ENCODE measurements at regions not wholly inside any gene's neighbourhood (a gene's known extent, or its start where the extent isn't known, plus 50 kb on each side); places are given as distances from the start of the nearest gene placed in this dataset.

DNA sequence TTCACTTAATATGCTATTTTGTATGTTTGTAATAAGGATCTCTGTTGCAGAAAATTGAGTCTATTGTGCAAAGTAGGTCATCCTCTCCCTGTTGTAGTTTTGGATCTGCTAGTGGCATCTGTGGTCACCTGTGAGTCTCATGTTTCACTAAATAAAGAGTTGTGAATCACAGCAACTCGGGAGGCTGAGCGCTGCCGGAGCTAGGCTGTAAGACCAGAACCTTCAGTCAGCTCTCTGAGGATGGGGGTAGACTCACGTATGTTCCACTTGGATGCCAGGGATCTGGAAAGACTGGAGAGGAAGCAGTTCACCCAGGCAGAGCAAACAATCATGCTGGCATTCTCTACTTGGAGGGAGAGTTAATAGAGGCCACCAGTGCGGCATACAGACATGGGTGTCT lies 187.3 kb upstream of the FOXA2 start:
- no CpG with 5 or more reads among the region's 5 CpGs for WGBS (ENCODE audit: extremely low coverage, insufficient coverage, low lambda C conversion rate)
- no peak for DNase-seq
- H2AK5ac ChIP-seq (ENCODE audit: low read length) = no peak overlapping the region

GRCh38 chr20:22773344-22773743 lies 189.0 kb upstream of the FOXA2 start:
- DNase-seq = no peak
- Histone ChIP-seq H3K79me2 (ENCODE audit: control insufficient read depth, insufficient read depth, low read length) (no peaks in the 10 kb centered on the region), H2BK5ac (ENCODE audit: low read length) (no peak overlapping the region), H3K79me1 (ENCODE audit: low read length) (no peaks in the 10 kb centered on the region), H3K4me3 (ENCODE audit: low read length) (no peak overlapping the region), H3K9ac (ENCODE audit: low read length) (no peak overlapping the region), H3K4me1 (ENCODE audit: control insufficient read depth, low read depth, low read length) (no peaks in the 10 kb centered on the region), H4K5ac (ENCODE audit: low read length) (no peak overlapping the region), H3K56ac (ENCODE audit: low read length) (no peak overlapping the region), H3K27ac (ENCODE audit: low read depth, low read length) (no peak overlapping the region), H3K18ac (ENCODE audit: low read length) (no peak overlapping the region), H2BK120ac (ENCODE audit: low read depth, low read length) (no peak overlapping the region), H4K8ac (ENCODE audit: low read depth, low read length) (no peak overlapping the region), H2BK15ac (replicated peaks; ENCODE audit: low read depth) (no peak overlapping the region), H3K4ac (ENCODE audit: low read depth, low read length) (no peak overlapping the region), H2AK5ac (ENCODE audit: low read length) (no peak overlapping the region), H3K4me2 (ENCODE audit: low read length) (no peak overlapping the region), H3K36me3 (ENCODE audit: control insufficient read depth, insufficient read depth, low read length) (no peaks in the 10 kb centered on the region), H3K27me3 (ENCODE audit: insufficient read depth, low read length, poor library complexity) (no peaks in the 10 kb centered on the region), H3K23ac (ENCODE audit: low read length) (no peak overlapping the region)
- no CpG with 5 or more reads among the region's 3 CpGs for WGBS (ENCODE audit: extremely low coverage, insufficient coverage, low lambda C conversion rate)

More for the DNA sequence above, 187.3 kb upstream of the FOXA2 start:
- Histone ChIP-seq H3K27ac (ENCODE audit: low read depth, low read length) (no peak overlapping the region), H3K36me3 (ENCODE audit: control insufficient read depth, insufficient read depth, low read length) (no peaks in the 10 kb centered on the region), H3K18ac (ENCODE audit: low read length) (no peak overlapping the region), H3K4ac (ENCODE audit: low read depth, low read length) (no peak overlapping the region), H3K27me3 (ENCODE audit: insufficient read depth, low read length, poor library complexity) (no peaks in the 10 kb centered on the region), H2BK15ac (replicated peaks; ENCODE audit: low read depth) (no peak overlapping the region), H3K4me3 (ENCODE audit: low read length) (no peak overlapping the region), H3K79me2 (ENCODE audit: control insufficient read depth, insufficient read depth, low read length) (no peaks in the 10 kb centered on the region), H3K56ac (ENCODE audit: low read length) (no peak overlapping the region), H2BK5ac (ENCODE audit: low read length) (no peak overlapping the region), H3K23ac (ENCODE audit: low read length) (no peak overlapping the region), H3K4me2 (ENCODE audit: low read length) (no peak overlapping the region), H3K9ac (ENCODE audit: low read length) (no peak overlapping the region), H3K79me1 (ENCODE audit: low read length) (no peaks in the 10 kb centered on the region), H2BK120ac (ENCODE audit: low read depth, low read length) (no peak overlapping the region), H3K4me1 (ENCODE audit: control insufficient read depth, low read depth, low read length) (no peaks in the 10 kb centered on the region), H4K5ac (ENCODE audit: low read length) (no peak overlapping the region), H4K8ac (ENCODE audit: low read depth, low read length) (no peak overlapping the region)

DNA sequence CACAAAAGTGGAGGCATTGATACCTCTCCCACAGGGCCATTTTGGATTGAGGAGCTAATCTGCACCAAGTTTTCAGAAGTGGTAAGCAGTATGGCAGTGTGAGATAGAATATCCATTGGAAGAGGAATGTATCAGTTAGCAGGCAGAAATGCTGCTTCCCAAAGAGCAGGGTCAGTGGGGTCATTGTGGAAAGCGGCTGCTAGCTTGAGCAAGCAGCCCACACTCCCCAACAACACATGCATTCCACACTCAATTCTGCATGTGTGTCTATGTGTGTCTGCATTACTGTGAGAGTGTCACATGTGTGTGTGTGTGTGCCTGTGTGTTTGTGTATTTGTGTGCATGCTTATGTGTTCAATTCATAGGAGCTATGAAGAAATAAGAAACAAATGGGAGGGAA lies 190.9 kb upstream of the FOXA2 start:
- Histone ChIP-seq H3K79me1 (ENCODE audit: low read length) (no peaks in the 10 kb centered on the region), H2BK5ac (ENCODE audit: low read length) (no peak overlapping the region), H2AK5ac (ENCODE audit: low read length) (no peak overlapping the region), H3K4me2 (ENCODE audit: low read length) (no peak overlapping the region), H2BK120ac (ENCODE audit: low read depth, low read length) (no peak overlapping the region), H3K18ac (ENCODE audit: low read length) (no peak overlapping the region), H2BK15ac (replicated peaks; ENCODE audit: low read depth) (no peak overlapping the region), H4K5ac (ENCODE audit: low read length) (no peak overlapping the region), H4K8ac (ENCODE audit: low read depth, low read length) (no peak overlapping the region), H3K36me3 (ENCODE audit: control insufficient read depth, insufficient read depth, low read length) (no peaks in the 10 kb centered on the region), H3K27ac (ENCODE audit: low read depth, low read length) (no peak overlapping the region), H3K4ac (ENCODE audit: low read depth, low read length) (no peak overlapping the region), H3K4me1 (ENCODE audit: control insufficient read depth, low read depth, low read length) (no peaks in the 10 kb centered on the region), H3K79me2 (ENCODE audit: control insufficient read depth, insufficient read depth, low read length) (no peaks in the 10 kb centered on the region), H3K9ac (ENCODE audit: low read length) (no peak overlapping the region), H3K56ac (ENCODE audit: low read length) (no peak overlapping the region), H3K23ac (ENCODE audit: low read length) (no peak overlapping the region), H3K27me3 (ENCODE audit: insufficient read depth, low read length, poor library complexity) (no peaks in the 10 kb centered on the region), H3K4me3 (ENCODE audit: low read length) (no peak overlapping the region)
- WGBS (ENCODE audit: extremely low coverage, insufficient coverage, low lambda C conversion rate) = no CpG with 5 or more reads among the region's 1 CpG
- no peak for DNase-seq

- Histone ChIP-seq H2BK15ac (replicated peaks; ENCODE audit: low read depth) (no peak overlapping the region), H3K4me1 (ENCODE audit: control insufficient read depth, low read depth, low read length) (no peaks in the 10 kb centered on the region), H4K5ac (ENCODE audit: low read length) (no peak overlapping the region), H3K9ac (ENCODE audit: low read length) (no peak overlapping the region), H4K8ac (ENCODE audit: low read depth, low read length) (no peak overlapping the region), H3K56ac (ENCODE audit: low read length) (no peak overlapping the region), H3K23ac (ENCODE audit: low read length) (no peak overlapping the region), H2BK5ac (ENCODE audit: low read length) (no peak overlapping the region), H3K4me2 (ENCODE audit: low read length) (no peak overlapping the region), H3K27ac (ENCODE audit: low read depth, low read length) (no peak overlapping the region), H3K79me2 (ENCODE audit: control insufficient read depth, insufficient read depth, low read length) (no peaks in the 10 kb centered on the region), H3K36me3 (ENCODE audit: control insufficient read depth, insufficient read depth, low read length) (no peaks in the 10 kb centered on the region), H3K4ac (ENCODE audit: low read depth, low read length) (no peak overlapping the region), H3K4me3 (ENCODE audit: low read length) (no peak overlapping the region), H2BK120ac (ENCODE audit: low read depth, low read length) (no peak overlapping the region), H3K27me3 (ENCODE audit: insufficient read depth, low read length, poor library complexity) (no peaks in the 10 kb centered on the region), H2AK5ac (ENCODE audit: low read length) (no peak overlapping the region), H3K79me1 (ENCODE audit: low read length) (no peaks in the 10 kb centered on the region), H3K18ac (ENCODE audit: low read length) (no peak overlapping the region)
- DNase-seq = no peak
- no CpG with 5 or more reads among the region's 2 CpGs for WGBS (ENCODE audit: extremely low coverage, insufficient coverage, low lambda C conversion rate)
Observed at GRCh38 chr20:22775671-22776139, 191.3 kb upstream of the FOXA2 start.

DNA sequence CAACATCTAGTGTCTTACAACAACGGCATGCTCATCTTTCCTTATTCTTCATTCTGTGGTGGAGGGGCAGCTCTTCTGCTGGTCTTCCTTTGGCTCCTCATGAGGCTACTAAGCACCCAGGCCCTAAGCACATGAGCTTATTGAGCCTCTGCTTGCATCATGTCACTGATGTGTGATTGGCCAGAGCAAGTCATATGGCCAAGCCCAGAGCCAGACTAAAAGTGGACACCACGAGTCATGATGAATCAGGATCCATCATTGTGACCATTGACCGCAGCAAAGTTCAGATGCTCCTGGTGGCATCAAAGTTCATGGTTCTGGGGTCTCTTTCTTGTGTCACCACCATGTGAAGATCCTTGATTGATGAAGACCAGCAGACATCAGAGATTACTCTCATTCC lies 192.0 kb upstream of the FOXA2 start:
- Histone ChIP-seq H3K18ac (ENCODE audit: low read length) (no peak overlapping the region), H4K8ac (ENCODE audit: low read depth, low read length) (no peak overlapping the region), H3K4me3 (ENCODE audit: low read length) (no peak overlapping the region), H2BK15ac (replicated peaks; ENCODE audit: low read depth) (no peak overlapping the region), H2AK5ac (ENCODE audit: low read length) (no peak overlapping the region), H2BK5ac (ENCODE audit: low read length) (no peak overlapping the region), H3K9ac (ENCODE audit: low read length) (no peak overlapping the region), H3K4me2 (ENCODE audit: low read length) (no peak overlapping the region), H3K79me1 (ENCODE audit: low read length) (no peaks in the 10 kb centered on the region), H3K23ac (ENCODE audit: low read length) (no peak overlapping the region), H3K56ac (ENCODE audit: low read length) (no peak overlapping the region), H3K79me2 (ENCODE audit: control insufficient read depth, insufficient read depth, low read length) (no peaks in the 10 kb centered on the region), H3K4ac (ENCODE audit: low read depth, low read length) (no peak overlapping the region), H3K27ac (ENCODE audit: low read depth, low read length) (no peak overlapping the region), H4K5ac (ENCODE audit: low read length) (no peak overlapping the region), H3K36me3 (ENCODE audit: control insufficient read depth, insufficient read depth, low read length) (no peaks in the 10 kb centered on the region), H2BK120ac (ENCODE audit: low read depth, low read length) (no peak overlapping the region), H3K27me3 (ENCODE audit: insufficient read depth, low read length, poor library complexity) (no peaks in the 10 kb centered on the region), H3K4me1 (ENCODE audit: control insufficient read depth, low read depth, low read length) (no peaks in the 10 kb centered on the region)
- no peak for DNase-seq
- WGBS (ENCODE audit: extremely low coverage, insufficient coverage, low lambda C conversion rate) = no CpG with 5 or more reads among the region's 3 CpGs

- WGBS (ENCODE audit: extremely low coverage, insufficient coverage, low lambda C conversion rate) = no CpG with 5 or more reads among the region's 2 CpGs
- no peak overlapping the region for H3K18ac ChIP-seq (ENCODE audit: low read length)
- H3K23ac ChIP-seq (ENCODE audit: low read length) = no peak overlapping the region
- H2AK5ac ChIP-seq (ENCODE audit: low read length) = no peak overlapping the region
- H3K56ac ChIP-seq (ENCODE audit: low read length) = no peak overlapping the region
- H3K4me3 ChIP-seq (ENCODE audit: low read length) = no peak overlapping the region
- H4K8ac ChIP-seq (ENCODE audit: low read depth, low read length) = no peak overlapping the region
- no peak overlapping the region for H3K9ac ChIP-seq (ENCODE audit: low read length)
- H3K79me1 ChIP-seq (ENCODE audit: low read length) = no peaks in the 10 kb centered on the region
- H3K4me2 ChIP-seq (ENCODE audit: low read length) = no peak overlapping the region
- no peak overlapping the region for H3K4ac ChIP-seq (ENCODE audit: low read depth, low read length)
- H2BK15ac ChIP-seq (replicated peaks; ENCODE audit: low read depth) = no peak overlapping the region
- no peaks in the 10 kb centered on the region for H3K27me3 ChIP-seq (ENCODE audit: insufficient read depth, low read length, poor library complexity)
- H2BK5ac ChIP-seq (ENCODE audit: low read length) = no peak overlapping the region
- DNase-seq = no peak
- H3K79me2 ChIP-seq (ENCODE audit: control insufficient read depth, insufficient read depth, low read length) = no peaks in the 10 kb centered on the region
- H2BK120ac ChIP-seq (ENCODE audit: low read depth, low read length) = no peak overlapping the region
- no peaks in the 10 kb centered on the region for H3K36me3 ChIP-seq (ENCODE audit: control insufficient read depth, insufficient read depth, low read length)
- H4K5ac ChIP-seq (ENCODE audit: low read length) = no peak overlapping the region
- no peak overlapping the region for H3K27ac ChIP-seq (ENCODE audit: low read depth, low read length)
- H3K4me1 ChIP-seq (ENCODE audit: control insufficient read depth, low read depth, low read length) = no peaks in the 10 kb centered on the region
Observed at GRCh38 chr20:22779878-22780277, 195.5 kb upstream of the FOXA2 start.

All from mesendoderm (in vitro differentiated cells).